Mucosa of descending colon (tissue), 3 donors: ENCODE measurements at regions not wholly inside any gene's neighbourhood (a gene's known extent, or its start where the extent isn't known, plus 50 kb on each side); places are given as distances from the start of the nearest gene placed in this dataset.

Experiments used
- ATAC-seq: fragments of 200-7000 bp; cut with Tn5 transposase; one replicate; pipeline ENCODE4 v1.9.1; 2020; ENCODE audit warnings: mild to moderate bottlenecking, moderate library complexity
- DNase-seq, 3 donors: peaks; one replicate each; pipeline ENCODE4 v3.0.0-alpha.2; 2020
- H3K36me3 ChIP-seq: fragments of 200-600 bp; one replicate; pipeline ENCODE4 v1.8.0; 2021; ENCODE audit warnings: low read depth, mild to moderate bottlenecking
- H3K4me1 ChIP-seq: fragments of 200-600 bp; one replicate; pipeline ENCODE4 v1.8.0; 2021; ENCODE audit warnings: low read depth, mild to moderate bottlenecking
- H3K4me3 ChIP-seq: fragments of 200-600 bp; one replicate; pipeline ENCODE4 v1.8.0; 2021; ENCODE audit warnings: mild to moderate bottlenecking
- H3K9me3 ChIP-seq: fragments of 200-600 bp; one replicate; pipeline ENCODE4 v1.8.0; 2021; ENCODE audit warnings: mild to moderate bottlenecking
- CTCF ChIP-seq: fragments of 200-600 bp; IDR thresholded peaks from one replicate; pipeline ENCODE4 v1.8.0; 2022; ENCODE audit warnings: antibody characterized with exemption, mild to moderate bottlenecking
- intact Hi-C, 2 donors: fragments of 100-400 bp; cut with DNase I in 1 of 2; cut with micrococcal nuclease in 1 of 2; formaldehyde crosslinking; loops; one replicate each; pipeline versions ENCODE4 v1.11.0 to v1.11.1; 2022; cut with DNase I, micrococcal nuclease
- donor health status: DM: no; HTN: no; CAD: no; lungs with moderate emphysema.
- donor health status: DM: no; HTN: no; CAD: no.
- donor health status: DM: no; HTN: yes; CAD: no.

GRCh38 chr6:113339209-113339608 lies 517.9 kb upstream of the MARCKS start:
- no peak for TF ChIP-seq CTCF
- Histone ChIP-seq H3K4me1 (peaks cover 7% of the 10 kb centered on the region), H3K9me3 (no peaks in the 10 kb centered on the region), H3K36me3 (no peaks in the 10 kb centered on the region), H3K4me3 (no peak overlapping the region)
- no peak for DNase-seq
- intact Hi-C loops, result no loop called here
- no peak for ATAC-seq

- ATAC-seq, result no peak
- intact Hi-C loops, result no loop called here
- Histone ChIP-seq H3K36me3 (no peaks in the 10 kb centered on the region), H3K9me3 (no peaks in the 10 kb centered on the region), H3K4me1 (peaks cover 7% of the 10 kb centered on the region), H3K4me3 (no peak overlapping the region)
- DNase-seq, result no peak
- TF ChIP-seq CTCF, result no peak
Measured at GRCh38 chr6:113340371-113340770, 516.8 kb upstream of the MARCKS start.

GRCh38 chr6:113343940-113344339 lies 513.2 kb upstream of the MARCKS start:
- DNase-seq (no peak), ATAC-seq (no peak)
- Histone ChIP-seq H3K4me1 (no peaks in the 10 kb centered on the region), H3K36me3 (no peaks in the 10 kb centered on the region), H3K4me3 (no peak overlapping the region), H3K9me3 (no peaks in the 10 kb centered on the region)
- intact Hi-C loops, result loop anchor here in 1 of 2 donors (2.0 kb wide), 1 partner anchor 67 kb away; no protein-coding TSS in a partner anchor
- TF ChIP-seq CTCF, result no peak

GRCh38 chr6:113344969-113345368 lies 512.2 kb upstream of the MARCKS start:
- intact Hi-C loops, result loop anchor here in 1 of 2 donors (2.0 kb wide), 1 partner anchor 68 kb away; no protein-coding TSS in a partner anchor
- no peak for ATAC-seq
- Histone ChIP-seq H3K9me3 (no peaks in the 10 kb centered on the region), H3K4me3 (no peak overlapping the region), H3K4me1 (no peaks in the 10 kb centered on the region), H3K36me3 (no peaks in the 10 kb centered on the region)
- no peak for TF ChIP-seq CTCF
- DNase-seq, result no peak

GRCh38 chr6:113347436-113347835 lies 509.7 kb upstream of the MARCKS start:
- Histone ChIP-seq H3K9me3 (no peaks in the 10 kb centered on the region), H3K4me1 (peaks cover 6% of the 10 kb centered on the region), H3K4me3 (no peak overlapping the region), H3K36me3 (no peaks in the 10 kb centered on the region)
- DNase-seq (no peak), ATAC-seq (no peak)
- TF ChIP-seq CTCF, result no peak
- intact Hi-C loops, result no loop called here

- no peak overlapping the region for H3K4me3 ChIP-seq
- no peaks in the 10 kb centered on the region for H3K9me3 ChIP-seq
- ATAC-seq, result no peak
- no peak for DNase-seq
- peaks cover 6% of the 10 kb centered on the region for H3K4me1 ChIP-seq
- TF ChIP-seq CTCF, result no peak
- H3K36me3 ChIP-seq, result no peaks in the 10 kb centered on the region
- intact Hi-C loops, result no loop called here
Measured at GRCh38 chr6:113350461-113350860, 506.7 kb upstream of the MARCKS start.
